PFSK-1 (cell line): ENCODE measurements at regions not wholly inside any gene's neighbourhood (a gene's known extent, or its start where the extent isn't known, plus 50 kb on each side); places are given as distances from the start of the nearest gene placed in this dataset.

Experiments
- FOXP2 ChIP-seq: optimal IDR thresholded peaks from 2 replicates; pipeline ENCODE3; 2011; ENCODE audit warnings: borderline replicate concordance, control low read depth, inconsistent platforms; ENCODE audit not compliant: insufficient read depth; ENCODE audit errors: extremely low read length, extremely low read depth
- POLR2AphosphoS5 ChIP-seq: IDR thresholded peaks from 2 replicates; pipeline ENCODE4 v1.6.1; 2012; ENCODE audit warnings: low read depth, mild to moderate bottlenecking, control low read depth, low read length, moderate library complexity
- SIN3A ChIP-seq: IDR thresholded peaks from 2 replicates; pipeline ENCODE4 v1.6.1; 2012; ENCODE audit warnings: mild to moderate bottlenecking, low read length, moderate library complexity, borderline replicate concordance; ENCODE audit not compliant: insufficient read depth
- TAF1 ChIP-seq: IDR thresholded peaks from 2 replicates; pipeline ENCODE4 v1.6.1; 2012; ENCODE audit warnings: low read length, control low read depth, borderline replicate concordance; ENCODE audit not compliant: insufficient read depth
- TF ChIP-seq, protein P1 (sequence below), 2 experiments: IDR thresholded peaks; 2 replicates each; pipeline versions ENCODE4 v1.6.1 to v1.8.0; 2011 to 2012; ENCODE audit warnings: low read depth in 2 of 2, low read length in 2 of 2, control low read depth in 1 of 2, inconsistent platforms in 1 of 2, mild to moderate bottlenecking in 1 of 2, moderate library complexity in 1 of 2; ENCODE audit not compliant: insufficient read depth in 1 of 2

GRCh38 chr6:115219645-115220044 is 841.0 kb downstream of the FRK start:
- no peak for TF ChIP-seq FOXP2

DNA sequence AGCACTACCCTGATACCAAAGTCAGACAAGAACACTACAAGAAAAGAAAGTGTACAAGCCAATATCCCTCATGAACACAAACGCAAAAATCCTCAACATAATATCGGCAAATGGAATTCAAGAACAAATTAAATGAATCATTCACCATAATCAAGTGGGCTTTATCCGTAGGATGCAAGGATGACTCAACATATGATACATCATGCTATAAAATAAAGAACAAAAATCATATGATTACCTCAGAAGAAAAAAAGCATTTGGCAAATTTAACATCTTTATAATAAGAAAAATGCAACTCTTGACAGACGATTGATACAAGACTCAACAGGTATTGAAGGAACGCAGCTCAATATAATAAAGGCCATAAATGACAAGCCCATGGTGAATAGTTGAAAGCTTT is 843.9 kb downstream of the FRK start:
- TF ChIP-seq, protein P1, sequence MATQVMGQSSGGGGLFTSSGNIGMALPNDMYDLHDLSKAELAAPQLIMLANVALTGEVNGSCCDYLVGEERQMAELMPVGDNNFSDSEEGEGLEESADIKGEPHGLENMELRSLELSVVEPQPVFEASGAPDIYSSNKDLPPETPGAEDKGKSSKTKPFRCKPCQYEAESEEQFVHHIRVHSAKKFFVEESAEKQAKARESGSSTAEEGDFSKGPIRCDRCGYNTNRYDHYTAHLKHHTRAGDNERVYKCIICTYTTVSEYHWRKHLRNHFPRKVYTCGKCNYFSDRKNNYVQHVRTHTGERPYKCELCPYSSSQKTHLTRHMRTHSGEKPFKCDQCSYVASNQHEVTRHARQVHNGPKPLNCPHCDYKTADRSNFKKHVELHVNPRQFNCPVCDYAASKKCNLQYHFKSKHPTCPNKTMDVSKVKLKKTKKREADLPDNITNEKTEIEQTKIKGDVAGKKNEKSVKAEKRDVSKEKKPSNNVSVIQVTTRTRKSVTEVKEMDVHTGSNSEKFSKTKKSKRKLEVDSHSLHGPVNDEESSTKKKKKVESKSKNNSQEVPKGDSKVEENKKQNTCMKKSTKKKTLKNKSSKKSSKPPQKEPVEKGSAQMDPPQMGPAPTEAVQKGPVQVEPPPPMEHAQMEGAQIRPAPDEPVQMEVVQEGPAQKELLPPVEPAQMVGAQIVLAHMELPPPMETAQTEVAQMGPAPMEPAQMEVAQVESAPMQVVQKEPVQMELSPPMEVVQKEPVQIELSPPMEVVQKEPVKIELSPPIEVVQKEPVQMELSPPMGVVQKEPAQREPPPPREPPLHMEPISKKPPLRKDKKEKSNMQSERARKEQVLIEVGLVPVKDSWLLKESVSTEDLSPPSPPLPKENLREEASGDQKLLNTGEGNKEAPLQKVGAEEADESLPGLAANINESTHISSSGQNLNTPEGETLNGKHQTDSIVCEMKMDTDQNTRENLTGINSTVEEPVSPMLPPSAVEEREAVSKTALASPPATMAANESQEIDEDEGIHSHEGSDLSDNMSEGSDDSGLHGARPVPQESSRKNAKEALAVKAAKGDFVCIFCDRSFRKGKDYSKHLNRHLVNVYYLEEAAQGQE (IDR thresholded peaks at IDR 0.05; ENCODE audit: insufficient read depth in 1 of 2, low read depth in 2 of 2, low read length in 2 of 2) = no peak
- TF ChIP-seq FOXP2 = no peak
- no peak for TF ChIP-seq POLR2AphosphoS5
- TF ChIP-seq SIN3A = no peak
- TF ChIP-seq TAF1 = no peak

DNA sequence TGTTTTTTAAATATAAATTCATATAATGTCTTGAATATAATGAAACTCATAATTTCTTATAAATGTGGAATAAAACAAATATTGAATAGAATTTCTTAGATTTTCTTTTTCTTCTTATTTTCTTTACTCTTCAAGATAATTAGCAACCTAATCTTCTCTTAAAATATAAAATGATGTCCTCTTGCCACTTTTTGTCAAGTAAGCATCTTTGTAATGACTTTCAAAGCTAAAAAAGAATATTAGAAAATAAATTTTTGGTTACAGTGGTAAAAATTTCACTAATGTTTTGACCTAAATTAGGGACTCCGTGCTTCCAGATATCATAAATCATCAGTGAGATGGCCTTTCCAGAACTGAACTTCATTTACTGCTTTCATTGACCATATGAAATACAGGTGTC is 846.4 kb downstream of the FRK start:
- no peak for TF ChIP-seq SIN3A
- TF ChIP-seq POLR2AphosphoS5 = no peak
- no peak for TF ChIP-seq TAF1
- TF ChIP-seq, protein P1 (IDR thresholded peaks at IDR 0.05; ENCODE audit: insufficient read depth in 1 of 2, low read depth in 2 of 2, low read length in 2 of 2) = no peak
- TF ChIP-seq FOXP2 = no peak

GRCh38 chr6:115203381-115203780 is 857.3 kb downstream of the FRK start:
- TF ChIP-seq TAF1 = no peak
- no peak for TF ChIP-seq SIN3A
- TF ChIP-seq, protein P1 (IDR thresholded peaks at IDR 0.05; ENCODE audit: insufficient read depth in 1 of 2, low read depth in 2 of 2, low read length in 2 of 2) = no peak
- no peak for TF ChIP-seq POLR2AphosphoS5
- TF ChIP-seq FOXP2 = no peak

DNA sequence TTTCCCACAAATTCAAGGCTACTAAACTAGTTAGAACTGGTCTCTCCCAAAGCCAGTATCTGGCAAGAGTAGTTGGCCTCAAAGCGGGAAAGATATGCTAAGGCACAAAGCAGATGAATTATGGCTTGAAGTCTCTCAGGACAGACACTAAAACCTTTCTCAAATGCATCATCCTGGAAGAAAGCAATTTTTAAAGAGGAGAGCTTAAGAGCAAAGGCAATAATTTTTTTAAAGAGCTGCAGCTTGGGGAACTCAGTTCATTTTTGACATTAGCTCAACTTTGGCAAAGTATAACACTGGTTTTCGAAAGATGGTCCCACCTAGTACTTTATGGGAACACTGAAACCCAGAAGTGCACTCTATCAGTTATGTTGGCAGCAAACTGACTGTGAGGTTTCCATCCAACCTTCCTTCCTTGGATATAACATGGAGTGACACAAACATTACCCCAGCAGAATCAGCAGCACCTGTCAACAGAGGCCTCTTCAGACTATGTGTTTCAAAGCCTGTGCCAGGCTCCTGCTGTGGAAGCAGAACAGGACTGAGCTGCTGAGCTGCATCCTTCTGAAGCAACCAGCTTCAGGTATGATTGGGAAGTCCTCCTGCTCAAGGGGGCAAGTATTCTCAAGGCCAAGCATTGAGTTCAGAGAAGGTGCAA is 852.3 kb upstream of the HS3ST5 start:
- TF ChIP-seq POLR2AphosphoS5 = no peak

DNA sequence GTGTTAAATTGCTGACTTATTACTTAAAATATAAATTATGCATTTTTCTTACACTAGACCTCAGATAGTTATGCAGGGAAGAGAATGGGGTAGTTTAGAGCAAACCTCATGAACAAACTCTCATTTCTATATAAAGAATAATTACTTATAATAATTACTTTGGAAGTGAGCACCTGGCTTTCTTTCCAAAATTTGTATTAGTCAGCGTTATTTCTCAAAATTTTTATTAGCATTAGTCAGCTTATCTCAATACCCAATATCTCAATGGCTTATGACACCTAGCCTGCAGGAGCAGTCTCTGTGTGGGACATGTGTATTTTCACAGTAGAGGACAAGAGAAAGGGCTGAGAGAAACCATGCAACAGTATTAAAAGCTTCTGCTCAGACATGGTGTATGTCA is 849.2 kb upstream of the HS3ST5 start:
- TF ChIP-seq, protein P1 (IDR thresholded peaks at IDR 0.05; ENCODE audit: insufficient read depth in 1 of 2, low read depth in 2 of 2, low read length in 2 of 2) = no peak
- TF ChIP-seq TAF1 (no peak), POLR2AphosphoS5 (no peak)
